Islet precursor cell (in vitro differentiated cells): ENCODE measurements at regions not wholly inside any gene's neighbourhood (a gene's known extent, or its start where the extent isn't known, plus 50 kb on each side); places are given as distances from the start of the nearest gene placed in this dataset.
"Not testable (repeated sequence)": the region's sequence is repeated elsewhere in the genome, so short reads cannot be mapped to it uniquely, and the experiment has no call there.

Source experiments
- DNase-seq: peaks from one replicate; pipeline ENCODE4 v3.0.0-alpha.2; 2018

GRCh38 chr1:14320518-14320917 is 278.0 kb upstream of the KAZN start:
- DNase-seq, result no peak

DNA sequence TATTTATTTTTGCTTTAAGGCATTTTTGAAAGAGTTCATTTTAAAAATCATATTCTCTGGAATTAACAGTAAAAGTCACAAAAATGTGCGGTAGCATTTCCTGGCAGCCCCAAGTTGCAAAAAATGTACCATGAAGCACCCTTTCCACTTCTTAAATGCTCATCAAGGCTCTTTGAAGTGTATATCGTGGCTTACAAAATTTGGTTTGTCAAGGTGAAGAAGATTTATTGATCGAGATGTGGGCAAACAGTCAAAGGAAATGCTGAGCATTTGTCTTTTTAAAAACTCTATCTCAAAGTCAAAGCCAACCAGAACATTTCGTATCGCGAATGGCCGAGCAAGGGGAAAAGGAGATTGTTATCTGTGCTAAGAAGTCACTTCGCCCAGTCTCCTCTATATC is 277.5 kb upstream of the KAZN start:
- DNase-seq, result no peak

DNA sequence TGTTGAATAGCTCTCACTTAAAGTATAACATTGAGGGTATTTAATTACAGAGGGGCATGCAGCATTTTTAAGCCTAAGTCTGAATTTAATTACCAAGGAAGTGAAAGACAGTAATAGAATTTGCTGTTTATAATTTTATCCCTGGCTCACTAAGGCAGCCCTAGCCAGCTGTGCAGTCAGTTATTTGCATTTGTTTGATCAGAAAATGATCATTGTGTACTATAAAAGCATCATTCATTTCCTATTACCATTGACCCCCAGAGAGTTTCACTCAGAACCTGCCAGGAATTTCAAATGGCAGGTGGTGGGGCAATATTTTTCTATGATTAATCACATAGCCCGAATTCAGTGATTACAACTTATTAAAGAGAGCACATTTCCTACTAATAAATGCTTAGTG is 277.1 kb upstream of the KAZN start:
- DNase-seq, result no peak

DNA sequence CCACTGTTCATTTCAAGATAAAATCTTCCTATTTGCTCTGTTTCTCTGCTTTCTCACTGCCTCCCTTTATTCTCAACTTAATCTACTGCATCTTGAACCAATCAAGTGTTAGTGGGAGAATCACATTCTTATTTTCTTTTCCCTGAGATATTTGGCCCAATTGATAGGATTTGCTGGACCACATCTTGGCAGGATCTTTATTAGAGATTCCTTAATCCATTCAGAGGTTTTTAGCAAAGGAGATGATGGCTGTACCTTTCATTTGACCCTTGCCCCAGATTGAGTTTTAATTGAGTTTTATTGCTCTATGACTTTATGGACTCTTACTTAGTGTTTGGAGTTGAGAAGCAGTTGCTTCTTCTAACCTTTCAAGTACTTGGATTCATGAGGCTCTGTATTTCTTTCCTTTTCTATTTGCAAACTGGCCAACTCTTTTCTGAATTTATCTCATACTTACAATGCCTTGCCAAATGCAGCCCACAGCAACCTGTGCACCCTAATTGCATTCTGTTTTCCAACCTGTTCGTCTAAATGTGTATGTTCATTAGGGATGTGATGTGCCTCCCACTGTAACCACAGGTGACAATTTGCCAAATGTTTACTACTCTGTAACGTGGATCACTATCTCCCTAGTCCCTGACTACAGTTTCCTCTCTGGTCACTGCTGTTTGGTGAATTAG is 274.8 kb upstream of the KAZN start:
- no peak for DNase-seq

- DNase-seq, result no peak
Observed at GRCh38 chr1:14324248-14324630, 274.2 kb upstream of the KAZN start.

- DNase-seq, result no peak
Observed at GRCh38 chr1:14326857-14327256, 271.6 kb upstream of the KAZN start.

DNA sequence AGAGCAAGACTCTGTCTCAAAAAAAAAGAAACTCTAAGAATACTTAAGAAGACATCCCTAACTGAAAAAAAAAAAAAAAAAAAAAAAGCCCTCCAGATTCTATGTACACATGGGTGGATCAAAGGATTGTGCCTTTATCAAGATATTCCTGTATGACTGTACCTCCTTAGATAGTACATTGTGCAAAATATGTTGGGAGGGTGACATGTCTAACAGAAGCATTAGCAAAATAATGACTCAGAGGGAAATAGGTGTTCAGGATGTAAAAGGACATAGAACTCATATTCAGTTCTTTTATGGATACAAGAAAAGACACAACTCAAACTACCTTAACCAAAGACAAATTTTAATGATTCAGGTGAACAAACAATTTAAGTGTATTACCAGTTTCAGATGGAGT is 269.8 kb upstream of the KAZN start:
- DNase-seq, result no peak

GRCh38 chr1:14332158-14332557 is 266.3 kb upstream of the KAZN start:
- no peak for DNase-seq

DNA sequence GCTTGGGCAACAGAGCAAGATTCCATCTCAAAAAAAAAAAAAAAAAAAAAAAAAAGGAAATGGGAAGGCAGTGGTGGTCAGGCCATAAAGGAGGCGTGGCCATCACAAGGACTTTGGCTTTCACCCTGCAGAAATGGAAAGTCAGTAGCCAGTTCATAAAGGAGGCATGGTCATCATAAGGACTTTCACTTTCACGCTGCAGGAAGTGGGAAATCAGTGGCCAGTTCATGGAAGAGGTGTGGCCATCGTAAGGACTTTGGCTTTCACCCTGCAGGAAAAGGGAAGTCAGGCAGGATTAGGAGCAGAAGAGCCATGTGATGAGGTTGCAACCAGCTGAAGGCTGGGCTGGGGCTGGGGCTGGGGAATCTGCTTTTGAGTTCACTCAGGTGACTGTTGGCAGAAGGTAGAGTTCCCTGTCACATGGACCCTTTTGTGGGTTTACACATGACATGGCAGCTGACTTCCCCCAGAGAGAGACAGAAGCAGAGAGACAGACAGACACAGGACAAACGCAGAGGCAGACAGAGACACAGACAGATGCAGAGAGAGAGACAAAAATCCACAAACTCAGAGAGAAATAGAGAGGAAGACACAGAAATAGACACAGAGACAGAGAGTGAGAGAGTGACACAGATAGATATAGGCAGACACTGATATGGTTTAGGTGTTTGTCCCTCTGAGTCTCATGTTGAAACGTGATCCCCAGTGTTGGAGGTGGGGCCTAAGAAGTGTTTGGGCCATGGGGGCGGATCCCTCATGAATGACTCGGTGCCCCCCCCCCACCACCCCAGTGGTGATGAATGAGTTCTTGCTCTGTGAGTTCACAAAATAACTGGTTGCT is 263.9 kb upstream of the KAZN start:
- DNase-seq, result no peak

GRCh38 chr1:14338509-14338908 is 260.0 kb upstream of the KAZN start:
- DNase-seq, result no peak

- DNase-seq, result no peak
Observed at GRCh38 chr1:14339288-14339687, 259.2 kb upstream of the KAZN start.

- DNase-seq, result no peak
Observed at GRCh38 chr1:14340002-14340785, 258.3 kb upstream of the KAZN start.

DNA sequence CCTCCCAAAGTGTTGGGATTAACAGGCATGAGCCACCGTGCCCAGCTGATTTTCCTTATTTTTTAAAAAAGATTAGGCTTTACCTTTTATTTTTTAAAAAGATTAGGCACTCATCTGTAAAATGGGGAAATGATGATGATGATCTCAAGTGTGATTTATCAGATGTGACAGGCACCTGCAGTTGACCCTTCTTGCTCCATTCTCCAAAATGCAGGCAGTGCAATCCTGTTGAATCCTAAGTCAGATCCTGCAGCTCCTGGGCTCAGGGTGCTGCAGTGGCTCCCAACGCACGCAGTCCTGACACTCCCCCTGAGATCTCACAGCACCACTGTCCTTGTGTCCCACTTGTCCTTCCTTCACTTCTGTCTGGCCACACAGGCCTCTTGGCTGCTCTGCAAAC is 257.3 kb upstream of the KAZN start:
- DNase-seq, result no peak

DNA sequence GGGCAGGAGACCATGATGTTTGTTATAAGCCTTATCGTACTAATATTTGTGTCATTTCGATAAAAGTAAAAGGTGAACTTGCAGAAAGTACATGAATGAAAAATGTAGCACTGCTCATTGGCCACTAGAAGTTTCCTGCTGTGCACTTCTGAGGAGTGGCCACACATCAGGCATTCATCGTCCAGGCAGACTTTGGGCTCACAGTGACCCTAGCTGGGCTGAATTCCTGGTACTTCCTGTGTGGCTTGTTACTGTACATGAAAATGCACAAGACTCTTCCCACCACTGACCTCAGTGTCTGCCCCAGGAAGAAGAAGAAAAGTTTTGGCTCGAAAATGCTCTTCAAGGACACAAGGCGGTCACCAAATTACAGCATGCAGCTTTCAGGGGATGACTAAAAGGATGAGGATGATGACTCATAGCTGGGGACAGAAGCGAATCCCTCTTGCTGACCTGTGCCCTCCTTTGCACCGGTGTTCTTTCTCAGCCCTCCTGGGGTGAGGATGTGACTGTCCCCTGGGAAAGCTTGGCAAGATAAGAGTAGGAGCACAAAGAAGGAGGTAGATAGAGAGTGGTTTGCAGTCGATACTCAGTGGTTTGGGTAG is 252.4 kb upstream of the KAZN start:
- peak; percentile 74 for DNase-seq

DNA sequence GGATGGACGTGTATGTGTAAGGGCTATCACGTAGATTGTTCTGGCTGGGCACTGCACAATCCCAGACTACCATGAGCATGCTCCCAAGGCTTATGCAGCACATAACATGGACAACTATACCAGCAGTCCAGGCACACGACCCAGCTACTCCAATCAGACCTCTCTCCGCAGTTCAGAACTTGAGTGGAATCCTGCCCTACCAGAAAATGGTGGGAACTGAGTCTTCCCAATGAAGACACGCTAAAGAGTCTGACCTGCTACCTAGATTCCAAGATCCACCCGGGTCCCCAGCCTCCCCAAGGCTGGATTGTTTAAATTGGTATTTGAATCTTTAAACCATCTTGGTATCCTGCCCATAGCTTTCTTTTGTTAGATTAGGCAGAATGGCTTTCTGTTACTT is 251.3 kb upstream of the KAZN start:
- no peak for DNase-seq

DNA sequence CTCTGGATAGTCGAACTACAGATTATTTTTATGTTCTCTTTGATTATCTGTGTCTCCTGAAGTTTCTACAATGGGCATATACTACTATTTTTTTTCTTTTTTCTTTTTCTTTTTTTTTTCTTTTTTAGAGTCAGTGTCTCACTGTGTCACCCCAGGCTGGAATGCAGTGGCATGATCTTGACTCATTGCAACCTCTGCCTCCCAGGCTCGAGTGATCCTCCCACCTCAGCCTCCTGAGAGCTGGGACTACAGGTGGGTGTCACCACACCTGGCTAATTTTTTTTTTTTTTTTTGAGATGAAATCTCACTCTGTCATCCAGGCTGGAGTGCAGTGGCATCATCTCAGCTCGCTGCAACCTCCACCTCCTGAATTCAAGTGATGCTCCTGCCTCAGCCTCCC is 250.7 kb upstream of the KAZN start:
- DNase-seq, result no peak

- DNase-seq, result no peak
Observed at GRCh38 chr1:14350197-14350596, 248.3 kb upstream of the KAZN start.

GRCh38 chr1:14352897-14353296 is 245.6 kb upstream of the KAZN start:
- DNase-seq, result no peak

DNA sequence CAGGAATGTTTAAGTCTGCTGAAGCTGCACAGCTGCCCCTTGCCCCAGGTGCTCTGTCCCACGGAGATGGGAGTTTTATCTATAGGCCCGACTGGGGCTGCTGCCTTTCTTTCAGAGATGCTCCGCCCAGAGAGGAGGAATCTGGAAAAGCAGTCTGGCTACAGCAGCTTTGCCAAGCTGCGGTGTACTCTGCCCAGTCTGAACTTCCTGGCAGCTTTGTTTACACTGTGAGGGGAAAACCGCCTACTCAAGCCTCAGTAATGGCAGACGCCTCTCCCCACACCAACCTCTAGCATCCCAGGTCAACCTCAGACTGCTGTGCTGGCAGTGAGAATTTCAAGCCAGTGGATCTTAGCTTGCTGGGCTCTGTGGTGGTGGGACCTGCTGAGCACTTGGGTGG is 237.5 kb upstream of the KAZN start:
- not testable (repeated sequence) for DNase-seq

DNA sequence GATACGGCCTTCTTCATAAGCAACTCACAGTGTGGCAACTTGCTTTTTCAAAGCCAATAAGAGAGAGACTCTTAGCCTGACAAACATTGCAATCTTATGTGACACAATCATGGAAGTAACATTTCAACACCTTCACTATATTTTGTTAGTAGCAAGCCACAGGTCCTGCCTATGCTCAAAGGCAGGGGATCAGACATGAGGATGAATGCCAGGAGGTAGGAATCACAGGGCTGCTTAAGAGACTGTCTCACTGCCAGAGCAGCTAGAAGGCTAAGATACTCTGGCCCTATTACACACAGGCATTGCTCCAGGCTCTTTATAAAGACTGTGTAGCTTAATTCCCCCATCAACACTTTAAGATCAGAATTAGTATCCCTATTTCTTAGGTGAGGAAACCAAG is 236.2 kb upstream of the KAZN start:
- no peak for DNase-seq

DNA sequence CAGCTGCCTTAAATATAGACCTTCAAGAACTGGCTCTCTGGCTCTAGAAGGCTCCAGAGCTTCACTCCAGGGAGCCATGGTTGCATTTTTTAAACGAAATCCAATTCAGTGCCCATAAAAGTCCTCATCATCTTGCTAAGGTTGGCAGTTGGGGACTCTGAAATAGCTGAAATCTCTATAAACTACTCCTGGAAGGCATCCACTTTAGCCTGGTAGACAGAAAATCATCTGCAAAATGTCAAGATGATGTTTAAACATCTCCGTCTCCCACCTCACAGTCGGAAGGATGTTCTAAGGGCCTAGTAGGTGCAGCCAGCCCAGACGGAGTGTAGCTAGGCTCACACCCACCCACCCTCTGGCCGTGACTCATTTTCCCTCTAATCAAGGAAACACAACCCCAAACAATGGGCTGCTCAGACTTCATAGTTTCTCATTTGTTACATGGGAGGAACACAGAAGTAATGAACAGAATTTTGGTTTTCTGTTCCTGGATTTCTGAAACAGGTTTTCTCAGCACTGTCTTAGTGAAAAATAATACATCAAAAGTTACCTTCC is 235.4 kb upstream of the KAZN start:
- no peak for DNase-seq

DNA sequence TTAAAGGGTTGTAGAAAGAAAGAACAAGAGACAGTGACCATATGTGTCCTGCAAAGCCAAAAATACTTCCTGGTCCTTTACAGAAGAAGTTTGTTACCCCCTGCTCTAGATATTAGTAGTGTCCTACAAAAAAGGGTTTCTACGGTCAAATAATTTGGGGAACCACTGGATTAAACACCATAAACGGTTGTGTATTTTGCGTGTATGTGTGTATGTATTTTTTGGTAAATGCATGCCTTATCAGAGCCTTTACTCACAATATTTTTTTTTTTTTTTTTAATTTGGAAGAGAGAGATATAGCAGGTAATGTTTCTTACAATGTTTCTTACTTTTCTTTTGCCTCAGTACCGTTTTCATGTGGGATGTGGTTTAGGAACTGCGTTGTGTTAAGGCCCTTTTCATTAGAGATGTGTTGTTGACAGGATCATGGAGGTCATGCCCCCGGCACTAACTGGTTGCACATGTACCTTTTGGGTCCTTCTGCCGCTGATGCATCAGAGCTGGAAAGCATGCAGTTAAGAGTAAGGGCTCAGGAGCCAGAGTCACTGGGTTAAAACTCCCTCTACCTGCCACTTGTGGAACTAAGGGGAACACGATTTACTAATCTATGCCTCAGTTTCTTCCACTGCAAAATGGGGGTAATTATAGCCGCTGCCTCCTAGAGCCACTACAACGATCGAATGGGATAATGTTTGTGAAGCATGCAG is 234.6 kb upstream of the KAZN start:
- no peak for DNase-seq
